NB4 (cell line): ENCODE measurements at regions not wholly inside any gene's neighbourhood (a gene's known extent, or its start where the extent isn't known, plus 50 kb on each side); places are given as distances from the start of the nearest gene placed in this dataset.

Source experiments
- CTCF ChIP-seq: IDR thresholded peaks from one replicate; pipeline ENCODE4 v1.5.1; 2012; ENCODE audit warnings: low read depth, low read length
- MAX ChIP-seq: IDR thresholded peaks from 2 replicates; pipeline ENCODE4 v1.6.1; 2011; ENCODE audit warnings: low read depth, low read length
- MYC ChIP-seq: IDR thresholded peaks from 2 replicates; pipeline ENCODE4 v1.6.1; 2011; ENCODE audit warnings: low read depth, low read length

GRCh38 chr17:72354071-72354470, 233.3 kb downstream of the SOX9 start:
- TF ChIP-seq CTCF (no peak), MAX (no peak), MYC (no peak)
